ENCODE measurements at regions not wholly inside any gene's neighbourhood (a gene's known extent, or its start where the extent isn't known, plus 50 kb on each side); places are given as distances from the start of the nearest gene placed in this dataset.

DNA sequence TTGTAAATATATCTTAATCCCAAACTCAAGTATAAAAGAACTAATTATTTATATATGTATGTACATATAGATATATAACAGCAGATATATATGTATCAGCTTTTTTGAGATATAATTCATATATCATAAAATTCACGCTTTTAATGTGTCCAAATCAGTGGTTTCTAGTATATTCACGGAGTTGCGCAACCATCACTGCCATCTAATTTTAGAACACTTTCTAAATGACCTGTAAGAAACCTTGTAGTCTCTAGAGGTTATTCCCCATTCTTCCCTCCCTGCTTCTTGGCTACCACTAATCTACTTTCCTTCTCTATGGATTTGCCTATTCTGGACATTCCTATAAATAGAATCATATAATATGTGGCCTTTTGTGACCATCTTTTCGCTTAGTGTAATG is 163.5 kb upstream of the TCF4 start:
- no peak overlapping the region for H2AK5ac ChIP-seq (ENCODE audit: low read depth, low read length)
- H4K91ac ChIP-seq (replicated peaks; ENCODE audit: insufficient read length, low read length) = no peak overlapping the region
- H2BK5ac ChIP-seq (ENCODE audit: low read depth, low read length) = no peak overlapping the region
- H2AFZ ChIP-seq (ENCODE audit: low read length) = no peak overlapping the region
- H2BK15ac ChIP-seq (ENCODE audit: low read length) = no peak overlapping the region
- H4K20me1 ChIP-seq (replicated peaks in 1 of 2; ENCODE audit: control insufficient read depth in 1 of 2, insufficient read depth in 2 of 2, low read length in 2 of 2) = no peaks in the 10 kb centered on the region
- no peak overlapping the region for H3K27ac ChIP-seq (ENCODE audit: low read depth, low read length)
- H3K56ac ChIP-seq (replicated peaks; ENCODE audit: insufficient read length, low read depth, low read length) = no peak overlapping the region
- TF ChIP-seq CEBPB (IDR thresholded peaks at IDR 0.05; ENCODE audit: low read depth, low read length) (peak; percentile 97), POLR2AphosphoS5 (IDR thresholded peaks at IDR 0.05; ENCODE audit: low read depth, low read length) (no peak), RAD21 (IDR thresholded peaks at IDR 0.05 in 1 of 2, conservative IDR thresholded peaks at IDR 0.05 in 1 of 2; ENCODE audit: low read depth in 2 of 2, low read length in 2 of 2) (no peak), NANOG (IDR thresholded peaks at IDR 0.05; ENCODE audit: insufficient read depth, low read depth, low read length, poor library complexity, severe bottlenecking) (no peak), SIN3A (conservative IDR thresholded peaks at IDR 0.05 in 1 of 2, IDR thresholded peaks at IDR 0.05 in 1 of 2; ENCODE audit: low read depth in 1 of 2, low read length in 2 of 2) (no peak)
- TF ChIP-seq, protein P1, sequence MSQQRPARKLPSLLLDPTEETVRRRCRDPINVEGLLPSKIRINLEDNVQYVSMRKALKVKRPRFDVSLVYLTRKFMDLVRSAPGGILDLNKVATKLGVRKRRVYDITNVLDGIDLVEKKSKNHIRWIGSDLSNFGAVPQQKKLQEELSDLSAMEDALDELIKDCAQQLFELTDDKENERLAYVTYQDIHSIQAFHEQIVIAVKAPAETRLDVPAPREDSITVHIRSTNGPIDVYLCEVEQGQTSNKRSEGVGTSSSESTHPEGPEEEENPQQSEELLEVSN (IDR thresholded peaks at IDR 0.05) = no peak
- H3K23ac ChIP-seq (ENCODE audit: insufficient read length) = no peak overlapping the region
- no peaks in the 10 kb centered on the region for H3K27me3 ChIP-seq (replicated peaks in 1 of 4; ENCODE audit: control insufficient read depth in 3 of 4, extremely low read depth in 1 of 4, insufficient read depth in 3 of 4, low read length in 3 of 4)
- no peaks in the 10 kb centered on the region for H3K79me1 ChIP-seq (ENCODE audit: low read depth, low read length)
- H3K4me2 ChIP-seq (ENCODE audit: insufficient read depth in 1 of 2, low read depth in 2 of 2, low read length in 2 of 2) = no peak overlapping the region
- no peak overlapping the region for H2BK120ac ChIP-seq (replicated peaks; ENCODE audit: low read depth, low read length)
- no peak for FAIRE-seq
- H3K9ac ChIP-seq (replicated peaks in 1 of 4; ENCODE audit: extremely low read depth in 1 of 4, low read depth in 3 of 4, low read length in 3 of 4) = no peak overlapping the region
- H3K23me2 ChIP-seq (ENCODE audit: low read depth, low read length) = no peaks in the 10 kb centered on the region
- 95% methylated on average over 4 of the region's 4 CpGs; no CpG with 5 or more reads in 1 of the 2 experiments for WGBS, 2 experiments (ENCODE audit: extremely low coverage in 1 of 2, insufficient coverage in 1 of 2, insufficient read length in 1 of 2, insufficient replicate concordance in 2 of 2, low coverage in 1 of 2, low lambda C conversion rate in 2 of 2, missing lambda C conversion rate in 1 of 2)
- H3K9me3 ChIP-seq (ENCODE audit: insufficient read depth in 2 of 2, low read depth in 1 of 2, low read length in 1 of 2) = no peaks in the 10 kb centered on the region
- no peaks in the 10 kb centered on the region for H3K4me1 ChIP-seq (replicated peaks in 1 of 4; ENCODE audit: control insufficient read depth in 3 of 4, insufficient read depth in 4 of 4, low read length in 3 of 4)
- H3K14ac ChIP-seq (ENCODE audit: insufficient read length) = no peak overlapping the region
- H3K4ac ChIP-seq (replicated peaks; ENCODE audit: insufficient read length, low read depth, low read length) = no peak overlapping the region
- DNase-seq (ENCODE audit: low read depth in 1 of 2, low spot score in 2 of 2) = no peak
- CTCF ChIA-PET (ENCODE audit: partially characterized antibody) = no interaction called here
- H3K4me3 ChIP-seq (ENCODE audit: extremely low read depth in 1 of 4, insufficient read depth in 2 of 4, low read depth in 3 of 4, low read length in 4 of 4) = no peak overlapping the region
- H2BK12ac ChIP-seq (ENCODE audit: low read depth, low read length) = no peak overlapping the region
- H3K18ac ChIP-seq (ENCODE audit: extremely low read depth, low read length) = no peak overlapping the region
- no peaks in the 10 kb centered on the region for H3K79me2 ChIP-seq (ENCODE audit: control insufficient read depth in 1 of 2, insufficient read depth in 2 of 2, low read length in 2 of 2)
- H4K8ac ChIP-seq (ENCODE audit: extremely low read depth, insufficient read depth, low read length) = no peak overlapping the region
- no peaks in the 10 kb centered on the region for H3K36me3 ChIP-seq (ENCODE audit: control insufficient read depth in 2 of 4, insufficient read depth in 4 of 4, low read length in 3 of 4)
- POLR2A ChIA-PET (ENCODE audit: partially characterized antibody) = no interaction called here
- no peak overlapping the region for H4K5ac ChIP-seq (ENCODE audit: insufficient read length, low read depth, low read length)
- no peak overlapping the region for H2BK20ac ChIP-seq (ENCODE audit: low read length)

All from H1 (cell line).